ENCODE measurements at regions not wholly inside any gene's neighbourhood (a gene's known extent, or its start where the extent isn't known, plus 50 kb on each side); places are given as distances from the start of the nearest gene placed in this dataset.

- TF ChIP-seq CHD7 (IDR thresholded peaks at IDR 0.05; ENCODE audit: insufficient replicate concordance, low read length) (no peak), EGR1 (IDR thresholded peaks at IDR 0.05; ENCODE audit: borderline replicate concordance, low read depth, low read length) (no peak), TBP (IDR thresholded peaks at IDR 0.05; ENCODE audit: low read depth, low read length) (no peak), RBBP5 (IDR thresholded peaks at IDR 0.05; ENCODE audit: borderline replicate concordance, low read depth, low read length) (no peak), TEAD4 (IDR thresholded peaks at IDR 0.05; ENCODE audit: low read depth, low read length) (no peak), TAF1 (IDR thresholded peaks at IDR 0.05; ENCODE audit: low read depth, low read length) (no peak), CREB1 (IDR thresholded peaks at IDR 0.05) (no peak)
Measured at GRCh38 chr5:74017112-74017511, 391.1 kb downstream of the ARHGEF28 start (continued).
